Heart left ventricle (tissue), 16 donors: ENCODE measurements at regions not wholly inside any gene's neighbourhood (a gene's known extent, or its start where the extent isn't known, plus 50 kb on each side); places are given as distances from the start of the nearest gene placed in this dataset.

Experiments
- ATAC-seq, 4 donors: fragments of 200-7000 bp; cut with Tn5 transposase; one replicate each; pipeline ENCODE4 v1.9.1; 2020 to 2022; ENCODE audit warnings: moderate library complexity in 4 of 4, mild to moderate bottlenecking in 3 of 4, moderate number of reproducible peaks in 1 of 4
- DNase-seq, 5 donors: peaks; one replicate each; pipeline ENCODE4 v3.0.0-alpha.2; 2020
- H3K27ac ChIP-seq, 12 donors: fragments of 200-600 bp; sonication (generic) in 4 of 12; one replicate each; pipeline versions ENCODE4 v1.5.0 to v1.8.0; 2016 to 2022; ENCODE audit warnings: mild to moderate bottlenecking in 2 of 12
- H3K27me3 ChIP-seq, 9 donors: fragments of 200-600 bp; sonication (generic) in 2 of 9; one replicate each; pipeline versions ENCODE4 v1.5.1 to v1.8.0; 2016 to 2022; ENCODE audit warnings: mild to moderate bottlenecking in 3 of 9
- H3K36me3 ChIP-seq, 9 donors: fragments of 200-600 bp; sonication (generic) in 2 of 9; one replicate each; pipeline versions ENCODE4 v1.5.0 to v1.8.0; 2018 to 2022; ENCODE audit warnings: mild to moderate bottlenecking in 2 of 9
- H3K4me1 ChIP-seq, 12 donors: fragments of 200-600 bp; sonication (generic) in 4 of 12; one replicate each; pipeline versions ENCODE4 v1.5.0 to v1.8.0; 2016 to 2022; ENCODE audit warnings: mild to moderate bottlenecking in 3 of 12
- H3K4me3 ChIP-seq, 12 donors: fragments of 200-600 bp; sonication (generic) in 4 of 12; one replicate each; pipeline versions ENCODE4 v1.5.0 to v1.8.0; 2017 to 2022; ENCODE audit warnings: mild to moderate bottlenecking in 9 of 12, moderate library complexity in 4 of 12
- H3K9me3 ChIP-seq, 12 donors: fragments of 200-600 bp; sonication (generic) in 4 of 12; one replicate each; pipeline versions ENCODE4 v1.5.0 to v1.8.0; 2016 to 2022; ENCODE audit warnings: mild to moderate bottlenecking in 1 of 12
- CTCF ChIP-seq, 12 donors: fragments of 200-600 bp; sonication (generic) in 4 of 12; IDR thresholded peaks; one replicate each; pipeline versions ENCODE4 v1.5.0 to v1.8.0; 2018 to 2022; ENCODE audit warnings: antibody characterized with exemption in 12 of 12, mild to moderate bottlenecking in 5 of 12
- POLR2A ChIP-seq, 2 donors: fragments of 450-650 bp; IDR thresholded peaks; one replicate each; pipeline ENCODE4 v1.6.1; 2017; ENCODE audit warnings: antibody characterized with exemption in 2 of 2, mild to moderate bottlenecking in 2 of 2, moderate library complexity in 2 of 2
- WGBS, 4 donors: extraction: QIAGEN DNeasy Blood & Tissue Kit in 2 of 4; methylation state at CpG; one replicate each; pipeline versions ENCODE4 v1.1.5 to v1.1.7; 2013 to 2018; 5-methylcytosine and 5-hydroxymethylcytosine counted together
- intact Hi-C, 10 donors: fragments of 100-400 bp; cut with DNase I; formaldehyde crosslinking; loops; one replicate each; pipeline versions ENCODE4 v1.11.1 to v1.14.2; 2022
- donor health status: ischemic (EF 13 %, LVEDD 7.1; RV severe dilation, severe dysfunction).
- donor health status: healthy with polysubstance abuse.
- donor health status: DM: no; HTN: yes; CAD: no.
- donor health status: DM: no; HTN: no; CAD: no.
- donor health status: ischemic (EF 25% LVEDD 6.9; RV normal size, moderate dysfunction).
- donor health status: ischemic (EF 25% LVEDD 5.7; RV mildly dilated, moderate dysfunction).
- donor health status: healthy.
- donor health status: DM: yes; HTN: yes; CAD: no.
- donor health status: ischemic (EF 35%, LVEDD 5.7; RV mildly dilated, moderate dysfunction).
- donor health status: nonischemic (EF 11% LVEDD 7.7; RV severe dilation, severe dysfunction).
- donor health status: DM: yes; HTN: yes; CAD: no.
- donor health status: PGD.
- donor health status: ischemic (EF 29% LVEDD 5.4; RV normal size, mild dysfunction).
- donor health status: nonischemic (EF 23%, LVEDD 6.1; RV moderate dilation, normal function).

- Histone ChIP-seq H3K36me3 (no peaks in the 10 kb centered on the region), H3K9me3 (peaks cover 0 to 5% (median 0%) of the 10 kb centered on the region in 12 donors), H3K27ac (no peak overlapping the region), H3K4me1 (no peaks in the 10 kb centered on the region), H3K4me3 (no peak overlapping the region), H3K27me3 (no peaks in the 10 kb centered on the region)
- intact Hi-C loops, result loop anchor here in 9 of 10 donors (2.0 to 10.0 kb wide), 3 partner anchors 164 to 168 kb away; no protein-coding TSS in a partner anchor
- ATAC-seq (no peak), DNase-seq (no peak)
- no peak for TF ChIP-seq POLR2A (IDR thresholded peaks at IDR 0.05)
- TF ChIP-seq CTCF (IDR thresholded peaks at IDR 0.05), result no peak
Measured at GRCh38 chr16:51816929-51817328, 665.9 kb upstream of the SALL1 start.

GRCh38 chr16:51815523-51815922 lies 664.5 kb upstream of the SALL1 start:
- intact Hi-C loops, result loop anchor here in 8 of 10 donors (5.0 to 10.0 kb wide), 2 partner anchors 167 to 169 kb away; no protein-coding TSS in a partner anchor
- no peak overlapping the region for H3K4me3 ChIP-seq
- TF ChIP-seq CTCF (IDR thresholded peaks at IDR 0.05), result no peak
- peaks cover 0 to 5% (median 0%) of the 10 kb centered on the region in 12 donors for H3K9me3 ChIP-seq
- no peaks in the 10 kb centered on the region for H3K27me3 ChIP-seq
- no peaks in the 10 kb centered on the region for H3K4me1 ChIP-seq
- no peak overlapping the region for H3K27ac ChIP-seq
- DNase-seq, result no peak
- 67 to 81% (median 73%) methylated on average over 3 of the region's 3 CpGs for WGBS, 4 donors
- ATAC-seq, result no peak
- H3K36me3 ChIP-seq, result no peaks in the 10 kb centered on the region

GRCh38 chr16:51814617-51815016 lies 663.5 kb upstream of the SALL1 start:
- no peak for ATAC-seq
- WGBS, 4 donors, result 27 to 32% (median 28%) methylated on average over 3 of the region's 3 CpGs
- intact Hi-C loops, result loop anchor here in 8 of 10 donors (5.0 to 10.0 kb wide), 2 partner anchors 168 to 170 kb away; no protein-coding TSS in a partner anchor

GRCh38 chr16:51813609-51814008 lies 662.5 kb upstream of the SALL1 start:
- 77 to 89% (median 81%) methylated on average over 4 of the region's 4 CpGs for WGBS, 4 donors
- Histone ChIP-seq H3K36me3 (no peaks in the 10 kb centered on the region), H3K27ac (no peak overlapping the region), H3K4me1 (no peaks in the 10 kb centered on the region), H3K4me3 (no peak overlapping the region), H3K27me3 (no peaks in the 10 kb centered on the region), H3K9me3 (peaks cover 0 to 5% (median 0%) of the 10 kb centered on the region in 12 donors)
- intact Hi-C loops, result loop anchor here in 2 of 10 donors (10.0 kb wide), 1 partner anchor 171 kb away; no protein-coding TSS in a partner anchor
- TF ChIP-seq CTCF (IDR thresholded peaks at IDR 0.05), result no peak
- no peak for TF ChIP-seq POLR2A (IDR thresholded peaks at IDR 0.05)
- DNase-seq (no peak), ATAC-seq (no peak)

More at GRCh38 chr16:51814617-51815016, 663.5 kb upstream of the SALL1 start:
- no peak for DNase-seq
- Histone ChIP-seq H3K27ac (no peak overlapping the region), H3K9me3 (peaks cover 0 to 5% (median 0%) of the 10 kb centered on the region in 12 donors), H3K4me1 (no peaks in the 10 kb centered on the region), H3K27me3 (no peaks in the 10 kb centered on the region), H3K36me3 (no peaks in the 10 kb centered on the region), H3K4me3 (no peak overlapping the region)
- no peak for TF ChIP-seq CTCF (IDR thresholded peaks at IDR 0.05)
- no peak for TF ChIP-seq POLR2A (IDR thresholded peaks at IDR 0.05)
